Ishikawa (cell line): ENCODE measurements at regions not wholly inside any gene's neighbourhood (a gene's known extent, or its start where the extent isn't known, plus 50 kb on each side); places are given as distances from the start of the nearest gene placed in this dataset.

Source experiments
- EGR1 ChIP-seq: IDR thresholded peaks from 2 replicates; pipeline ENCODE4 v1.6.1; 2012
- EP300 ChIP-seq: IDR thresholded peaks from 2 replicates; pipeline ENCODE4 v1.6.1; 2012; ENCODE audit warnings: borderline replicate concordance
- NFIC ChIP-seq: IDR thresholded peaks from 2 replicates; pipeline ENCODE4 v1.6.1; 2012
- TAF1 ChIP-seq: IDR thresholded peaks from 2 replicates; pipeline ENCODE4 v1.6.1; 2012; ENCODE audit warnings: low read depth, mild to moderate bottlenecking
- TEAD4 ChIP-seq: IDR thresholded peaks from 2 replicates; pipeline ENCODE4 v1.6.1; 2012
- YY1 ChIP-seq: IDR thresholded peaks from 2 replicates; pipeline ENCODE4 v1.6.1; 2012; ENCODE audit warnings: low read depth
- TF ChIP-seq, protein P1 (sequence below): IDR thresholded peaks from 2 replicates; pipeline ENCODE4 v1.6.1; 2012; ENCODE audit warnings: low read depth, mild to moderate bottlenecking

DNA sequence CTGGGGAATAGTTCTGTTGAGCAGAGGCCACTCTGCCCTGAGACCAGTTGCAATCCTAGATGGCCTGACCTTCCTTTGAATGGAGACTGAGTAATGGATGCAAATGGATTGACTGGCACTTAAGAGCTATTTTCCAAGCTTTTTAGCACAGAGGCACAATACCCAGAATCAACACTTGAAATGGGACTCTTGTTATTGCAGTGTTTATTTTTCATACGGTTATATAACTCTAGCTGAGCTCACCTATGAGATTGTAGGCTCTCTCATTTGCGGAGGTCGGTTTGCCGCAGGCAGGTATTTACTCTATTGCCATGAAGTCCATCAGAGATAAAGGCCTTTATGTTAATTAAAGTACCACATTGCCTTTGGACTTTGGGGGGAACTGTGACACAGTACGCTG, 422.3 kb upstream of the CELF4 start:
- TF ChIP-seq, protein P1, sequence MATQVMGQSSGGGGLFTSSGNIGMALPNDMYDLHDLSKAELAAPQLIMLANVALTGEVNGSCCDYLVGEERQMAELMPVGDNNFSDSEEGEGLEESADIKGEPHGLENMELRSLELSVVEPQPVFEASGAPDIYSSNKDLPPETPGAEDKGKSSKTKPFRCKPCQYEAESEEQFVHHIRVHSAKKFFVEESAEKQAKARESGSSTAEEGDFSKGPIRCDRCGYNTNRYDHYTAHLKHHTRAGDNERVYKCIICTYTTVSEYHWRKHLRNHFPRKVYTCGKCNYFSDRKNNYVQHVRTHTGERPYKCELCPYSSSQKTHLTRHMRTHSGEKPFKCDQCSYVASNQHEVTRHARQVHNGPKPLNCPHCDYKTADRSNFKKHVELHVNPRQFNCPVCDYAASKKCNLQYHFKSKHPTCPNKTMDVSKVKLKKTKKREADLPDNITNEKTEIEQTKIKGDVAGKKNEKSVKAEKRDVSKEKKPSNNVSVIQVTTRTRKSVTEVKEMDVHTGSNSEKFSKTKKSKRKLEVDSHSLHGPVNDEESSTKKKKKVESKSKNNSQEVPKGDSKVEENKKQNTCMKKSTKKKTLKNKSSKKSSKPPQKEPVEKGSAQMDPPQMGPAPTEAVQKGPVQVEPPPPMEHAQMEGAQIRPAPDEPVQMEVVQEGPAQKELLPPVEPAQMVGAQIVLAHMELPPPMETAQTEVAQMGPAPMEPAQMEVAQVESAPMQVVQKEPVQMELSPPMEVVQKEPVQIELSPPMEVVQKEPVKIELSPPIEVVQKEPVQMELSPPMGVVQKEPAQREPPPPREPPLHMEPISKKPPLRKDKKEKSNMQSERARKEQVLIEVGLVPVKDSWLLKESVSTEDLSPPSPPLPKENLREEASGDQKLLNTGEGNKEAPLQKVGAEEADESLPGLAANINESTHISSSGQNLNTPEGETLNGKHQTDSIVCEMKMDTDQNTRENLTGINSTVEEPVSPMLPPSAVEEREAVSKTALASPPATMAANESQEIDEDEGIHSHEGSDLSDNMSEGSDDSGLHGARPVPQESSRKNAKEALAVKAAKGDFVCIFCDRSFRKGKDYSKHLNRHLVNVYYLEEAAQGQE, result no peak
- TF ChIP-seq EP300 (no peak), TEAD4 (no peak), NFIC (no peak), EGR1 (no peak), TAF1 (no peak), YY1 (no peak)
